Right lobe of liver (tissue), 6 donors: ENCODE measurements at regions not wholly inside any gene's neighbourhood (a gene's known extent, or its start where the extent isn't known, plus 50 kb on each side); places are given as distances from the start of the nearest gene placed in this dataset.

Experiments used
- ATAC-seq, 4 donors: fragments of 200-7000 bp; cut with Tn5 transposase; one replicate each; pipeline ENCODE4 v1.9.1; 2020; ENCODE audit warnings: mild to moderate bottlenecking in 4 of 4, moderate library complexity in 4 of 4
- DNase-seq, 3 donors: peaks; one replicate each; pipeline ENCODE4 v3.0.0-alpha.2; 2020
- H3K27ac ChIP-seq, 3 donors: fragments of 200-600 bp; one replicate each; pipeline ENCODE4 v1.8.0; 2022
- H3K27me3 ChIP-seq, 2 donors: fragments of 200-600 bp; one replicate each; pipeline ENCODE4 v1.8.0; 2022
- H3K36me3 ChIP-seq, 4 donors: fragments of 200-600 bp; sonication (generic) in 1 of 4; one replicate each; pipeline versions ENCODE4 v1.5.1 to v1.8.0; 2017 to 2022; ENCODE audit warnings: control low read depth in 1 of 4
- H3K4me1 ChIP-seq, 4 donors: fragments of 200-600 bp; sonication (generic) in 1 of 4; one replicate each; pipeline versions ENCODE4 v1.5.1 to v1.8.0; 2017 to 2022; ENCODE audit warnings: control low read depth in 1 of 4
- H3K4me3 ChIP-seq, 3 donors: fragments of 200-600 bp; one replicate each; pipeline ENCODE4 v1.8.0; 2022
- H3K9me3 ChIP-seq, 4 donors: fragments of 200-600 bp; sonication (generic) in 1 of 4; one replicate each; pipeline versions ENCODE4 v1.5.1 to v1.8.0; 2017 to 2022; ENCODE audit warnings: control low read depth in 1 of 4
- POLR2A ChIP-seq: fragments of 450-650 bp; IDR thresholded peaks from one replicate; pipeline ENCODE4 v1.6.1; 2017; ENCODE audit warnings: antibody characterized with exemption, mild to moderate bottlenecking
- WGBS: methylation state at CpG from one replicate; pipeline ENCODE4 v1.1.6; 2018; ENCODE audit warnings: low coverage, low lambda C conversion rate; ENCODE audit not compliant: insufficient coverage; ENCODE audit errors: missing lambda C conversion rate; 5-methylcytosine and 5-hydroxymethylcytosine counted together
- intact Hi-C, 2 donors: fragments of 100-400 bp; cut with DNase I; formaldehyde crosslinking; loops; one replicate each; pipeline versions ENCODE4 v1.11.2 to v1.14.1; 2022
- TF ChIP-seq, protein P1 (sequence below), 4 donors: fragments of 200-600 bp in 3 of 4; fragments of 450-650 bp in 1 of 4; IDR thresholded peaks; one replicate each; pipeline versions ENCODE4 v1.5.1 to v1.8.0; 2016 to 2022; ENCODE audit warnings: antibody characterized with exemption in 4 of 4, mild to moderate bottlenecking in 2 of 4
- donor health status: DM: no; HTN: yes; CAD: no.
- donor health status: DM: no; HTN: no; CAD: no.
- donor health status: DM: no; HTN: no; CAD: no.
- donor health status: DM: no; HTN: yes; CAD: no.
- donor health status: DM: no; HTN: yes; CAD: no.

DNA sequence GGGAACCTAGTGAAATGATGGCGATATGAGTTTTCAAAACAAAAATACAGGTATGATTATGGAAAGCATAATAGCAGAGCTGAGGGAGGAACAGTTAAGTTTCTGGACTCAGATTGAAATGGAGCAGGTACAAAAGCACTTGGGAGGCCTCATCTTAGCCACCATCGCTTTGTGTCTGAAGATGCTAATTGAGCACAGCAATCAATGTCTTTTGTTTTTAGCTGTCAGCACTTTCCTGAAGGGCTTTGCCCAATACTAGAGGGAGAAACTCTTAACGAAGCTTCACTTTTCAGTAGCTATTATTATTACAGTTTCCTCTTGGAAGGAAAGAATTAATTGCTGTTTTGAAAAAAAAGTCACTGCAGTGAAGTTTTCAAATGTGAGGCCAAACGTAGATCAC lies 348.7 kb downstream of the RWDD3 start:
- H3K27ac ChIP-seq = no peak overlapping the region
- H3K4me3 ChIP-seq = no peak overlapping the region
- no peaks in the 10 kb centered on the region for H3K27me3 ChIP-seq
- no peak for DNase-seq
- no peak for TF ChIP-seq POLR2A
- TF ChIP-seq, protein P1, sequence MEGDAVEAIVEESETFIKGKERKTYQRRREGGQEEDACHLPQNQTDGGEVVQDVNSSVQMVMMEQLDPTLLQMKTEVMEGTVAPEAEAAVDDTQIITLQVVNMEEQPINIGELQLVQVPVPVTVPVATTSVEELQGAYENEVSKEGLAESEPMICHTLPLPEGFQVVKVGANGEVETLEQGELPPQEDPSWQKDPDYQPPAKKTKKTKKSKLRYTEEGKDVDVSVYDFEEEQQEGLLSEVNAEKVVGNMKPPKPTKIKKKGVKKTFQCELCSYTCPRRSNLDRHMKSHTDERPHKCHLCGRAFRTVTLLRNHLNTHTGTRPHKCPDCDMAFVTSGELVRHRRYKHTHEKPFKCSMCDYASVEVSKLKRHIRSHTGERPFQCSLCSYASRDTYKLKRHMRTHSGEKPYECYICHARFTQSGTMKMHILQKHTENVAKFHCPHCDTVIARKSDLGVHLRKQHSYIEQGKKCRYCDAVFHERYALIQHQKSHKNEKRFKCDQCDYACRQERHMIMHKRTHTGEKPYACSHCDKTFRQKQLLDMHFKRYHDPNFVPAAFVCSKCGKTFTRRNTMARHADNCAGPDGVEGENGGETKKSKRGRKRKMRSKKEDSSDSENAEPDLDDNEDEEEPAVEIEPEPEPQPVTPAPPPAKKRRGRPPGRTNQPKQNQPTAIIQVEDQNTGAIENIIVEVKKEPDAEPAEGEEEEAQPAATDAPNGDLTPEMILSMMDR (IDR thresholded peaks at IDR 0.05) = no peak
- H3K9me3 ChIP-seq = no peaks in the 10 kb centered on the region
- ATAC-seq = no peak
- WGBS = 77% methylated on average over 3 of the region's 4 CpGs
- H3K4me1 ChIP-seq = no peaks in the 10 kb centered on the region
- intact Hi-C loops = no loop called here
- no peaks in the 10 kb centered on the region for H3K36me3 ChIP-seq

- DNase-seq (no peak), ATAC-seq (no peak)
- Histone ChIP-seq H3K36me3 (no peaks in the 10 kb centered on the region), H3K27me3 (no peaks in the 10 kb centered on the region), H3K4me1 (no peaks in the 10 kb centered on the region), H3K4me3 (no peak overlapping the region), H3K27ac (no peak overlapping the region), H3K9me3 (no peaks in the 10 kb centered on the region)
- intact Hi-C loops = no loop called here
- WGBS = 40% methylated on average over 4 of the region's 4 CpGs
- TF ChIP-seq, protein P1 (IDR thresholded peaks at IDR 0.05) = no peak
- TF ChIP-seq POLR2A = no peak
Measured at GRCh38 chr1:95583661-95584210, 349.7 kb downstream of the RWDD3 start.

- DNase-seq (no peak), ATAC-seq (no peak)
- H3K27ac ChIP-seq = no peak overlapping the region
- no peaks in the 10 kb centered on the region for H3K27me3 ChIP-seq
- no peaks in the 10 kb centered on the region for H3K36me3 ChIP-seq
- WGBS = 57% methylated on average over 4 of the region's 4 CpGs
- H3K4me1 ChIP-seq = no peaks in the 10 kb centered on the region
- no peaks in the 10 kb centered on the region for H3K9me3 ChIP-seq
- intact Hi-C loops = no loop called here
- TF ChIP-seq POLR2A = no peak
- TF ChIP-seq, protein P1 (IDR thresholded peaks at IDR 0.05) = no peak
- no peak overlapping the region for H3K4me3 ChIP-seq
Measured at GRCh38 chr1:95584315-95584714, 350.3 kb downstream of the RWDD3 start.

- H3K4me1 ChIP-seq = no peaks in the 10 kb centered on the region
- WGBS = 12% methylated on average over 3 of the region's 3 CpGs
- intact Hi-C loops = no loop called here
- no peaks in the 10 kb centered on the region for H3K9me3 ChIP-seq
- ATAC-seq (no peak), DNase-seq (no peak)
- no peak overlapping the region for H3K4me3 ChIP-seq
- no peak overlapping the region for H3K27ac ChIP-seq
- TF ChIP-seq, protein P1 (IDR thresholded peaks at IDR 0.05) = no peak
- no peak for TF ChIP-seq POLR2A
- H3K27me3 ChIP-seq = no peaks in the 10 kb centered on the region
- H3K36me3 ChIP-seq = no peaks in the 10 kb centered on the region
Measured at GRCh38 chr1:95604771-95605170, 370.8 kb downstream of the RWDD3 start.

DNA sequence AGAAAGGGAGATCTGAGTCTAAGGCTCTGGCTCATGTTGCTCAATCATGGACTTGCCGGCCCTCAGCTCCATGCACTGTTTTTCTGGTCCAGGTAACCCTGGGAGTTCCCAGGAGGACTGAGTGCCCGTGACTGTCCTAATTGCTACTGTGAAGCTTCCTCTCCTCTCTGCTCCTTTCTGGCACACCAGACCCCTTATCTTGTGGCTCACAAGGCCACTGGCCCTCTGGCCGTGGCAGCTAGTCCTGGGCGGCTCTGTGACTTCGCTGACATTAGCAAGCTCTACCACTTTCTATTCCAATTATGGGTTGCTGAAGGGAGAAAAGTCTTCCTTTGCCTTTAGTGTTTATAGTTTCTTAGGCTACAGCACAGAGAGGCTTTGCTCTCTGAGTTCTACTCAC lies 380.2 kb downstream of the RWDD3 start:
- ATAC-seq (no peak), DNase-seq (no peak)
- TF ChIP-seq, protein P1 (IDR thresholded peaks at IDR 0.05) = no peak
- no peak for TF ChIP-seq POLR2A
- H3K4me3 ChIP-seq = no peak overlapping the region
- intact Hi-C loops = no loop called here
- 66% methylated on average over 5 of the region's 5 CpGs for WGBS
- H3K4me1 ChIP-seq = no peaks in the 10 kb centered on the region
- no peaks in the 10 kb centered on the region for H3K27me3 ChIP-seq
- H3K27ac ChIP-seq = no peak overlapping the region
- no peaks in the 10 kb centered on the region for H3K9me3 ChIP-seq
- no peaks in the 10 kb centered on the region for H3K36me3 ChIP-seq
